ENCODE measurements at regions not wholly inside any gene's neighbourhood (a gene's known extent, or its start where the extent isn't known, plus 50 kb on each side); places are given as distances from the start of the nearest gene placed in this dataset.

GRCh38 chr5:12885018-12885417, 980.8 kb upstream of the CTNND2 start:
- TF ChIP-seq CTCF (IDR thresholded peaks at IDR 0.05) (no peak), POLR2A (IDR thresholded peaks at IDR 0.05) (no peak)
- H3K27ac ChIP-seq = no peak overlapping the region
- no peaks in the 10 kb centered on the region for H3K9me3 ChIP-seq
- H3K4me1 ChIP-seq = no peaks in the 10 kb centered on the region
- DNase-seq = no peak
- H3K4me3 ChIP-seq = no peak overlapping the region
- no peaks in the 10 kb centered on the region for H3K27me3 ChIP-seq
- H3K36me3 ChIP-seq = no peaks in the 10 kb centered on the region

GRCh38 chr5:12883395-12883794, 979.1 kb upstream of the CTNND2 start:
- no peak for DNase-seq
- H3K9me3 ChIP-seq = no peaks in the 10 kb centered on the region
- no peak overlapping the region for H3K4me3 ChIP-seq
- no peaks in the 10 kb centered on the region for H3K4me1 ChIP-seq
- no peaks in the 10 kb centered on the region for H3K27me3 ChIP-seq
- TF ChIP-seq CTCF (IDR thresholded peaks at IDR 0.05) (no peak), POLR2A (IDR thresholded peaks at IDR 0.05) (no peak)
- H3K27ac ChIP-seq = no peak overlapping the region
- no peaks in the 10 kb centered on the region for H3K36me3 ChIP-seq

- H3K27ac ChIP-seq = no peak overlapping the region
- TF ChIP-seq POLR2A (IDR thresholded peaks at IDR 0.05) (no peak), CTCF (IDR thresholded peaks at IDR 0.05) (no peak)
- no peak overlapping the region for H3K4me3 ChIP-seq
- no peaks in the 10 kb centered on the region for H3K36me3 ChIP-seq
- no peak for DNase-seq
- no peaks in the 10 kb centered on the region for H3K4me1 ChIP-seq
- H3K9me3 ChIP-seq = peaks cover 0 to 7% (median 0%) of the 10 kb centered on the region in 4 donors
- no peaks in the 10 kb centered on the region for H3K27me3 ChIP-seq
Observed at GRCh38 chr5:12876541-12877298, 972.5 kb upstream of the CTNND2 start.

GRCh38 chr5:12870872-12871539, 966.8 kb upstream of the CTNND2 start:
- TF ChIP-seq POLR2A (IDR thresholded peaks at IDR 0.05) (no peak), CTCF (IDR thresholded peaks at IDR 0.05) (no peak)
- Histone ChIP-seq H3K27ac (no peak overlapping the region), H3K4me1 (no peaks in the 10 kb centered on the region), H3K27me3 (no peaks in the 10 kb centered on the region), H3K36me3 (no peaks in the 10 kb centered on the region), H3K9me3 (no peaks in the 10 kb centered on the region), H3K4me3 (no peak overlapping the region)
- no peak for DNase-seq

GRCh38 chr5:12865529-12865928, 961.3 kb upstream of the CTNND2 start:
- TF ChIP-seq CTCF (IDR thresholded peaks at IDR 0.05) (no peak), POLR2A (IDR thresholded peaks at IDR 0.05) (no peak)
- Histone ChIP-seq H3K27me3 (no peaks in the 10 kb centered on the region), H3K4me1 (no peaks in the 10 kb centered on the region), H3K27ac (no peak overlapping the region), H3K9me3 (no peaks in the 10 kb centered on the region), H3K4me3 (no peak overlapping the region), H3K36me3 (no peaks in the 10 kb centered on the region)
- no peak for DNase-seq

Measured in Peyer's patch (tissue), 4 donors.